ENCODE measurements at regions not wholly inside any gene's neighbourhood (a gene's known extent, or its start where the extent isn't known, plus 50 kb on each side); places are given as distances from the start of the nearest gene placed in this dataset.

- Mint-ChIP-seq H3K4me1 (no peaks in the 10 kb centered on the region), H3K27me3 (peaks cover 3% of the 10 kb centered on the region), H3K27ac (no peak overlapping the region), H3K36me3 (no peaks in the 10 kb centered on the region), H3K9me3 (no peaks in the 10 kb centered on the region), H3K4me3 (no peak overlapping the region)
- DNase-seq = no peak
These were observed 61.6 kb upstream of the SPTLC1 start for GRCh38 chr9:92176800-92177185.

DNA sequence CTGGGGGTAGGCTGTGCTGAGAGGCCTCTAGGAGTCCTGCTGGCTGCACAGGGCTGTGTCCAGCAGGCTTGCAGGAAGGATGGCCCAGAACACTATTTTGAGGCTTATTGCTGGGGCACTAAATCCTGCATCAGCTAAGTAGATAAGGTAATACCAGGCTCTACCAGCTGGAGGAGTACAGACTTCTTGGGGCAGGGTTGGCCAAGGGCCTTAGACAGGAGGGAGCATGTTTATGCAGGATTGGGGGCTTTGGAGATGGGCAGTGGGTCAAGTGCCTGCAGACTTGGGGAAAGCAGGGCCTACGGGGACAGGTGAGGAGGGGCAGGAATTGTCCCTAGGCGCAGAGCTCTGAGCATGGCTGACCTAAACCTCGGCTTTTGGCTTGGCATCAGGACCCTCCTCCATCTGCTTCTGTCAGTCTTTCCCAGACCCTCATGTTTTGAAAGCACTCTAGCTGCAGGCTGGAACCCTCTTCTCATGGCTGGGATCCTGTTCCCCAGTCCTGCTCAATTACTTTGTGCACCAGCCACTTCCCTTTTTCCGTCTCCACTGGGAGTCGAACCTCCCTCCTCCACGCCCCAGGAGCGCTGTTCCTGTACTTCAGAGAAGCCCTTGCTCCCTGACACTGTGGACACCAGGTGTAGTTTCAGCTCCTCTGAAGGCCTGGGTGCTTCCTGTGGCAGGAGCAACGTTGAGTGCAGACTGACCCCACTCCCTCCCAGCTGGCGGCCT, 61.0 kb upstream of the SPTLC1 start:
- no peak overlapping the region for H3K27ac Mint-ChIP-seq
- H3K36me3 Mint-ChIP-seq = no peaks in the 10 kb centered on the region
- no peak overlapping the region for H3K4me3 Mint-ChIP-seq
- H3K9me3 Mint-ChIP-seq = no peaks in the 10 kb centered on the region
- H3K27me3 Mint-ChIP-seq = peaks cover 3% of the 10 kb centered on the region
- no peak for DNase-seq
- H3K4me1 Mint-ChIP-seq = no peaks in the 10 kb centered on the region

DNA sequence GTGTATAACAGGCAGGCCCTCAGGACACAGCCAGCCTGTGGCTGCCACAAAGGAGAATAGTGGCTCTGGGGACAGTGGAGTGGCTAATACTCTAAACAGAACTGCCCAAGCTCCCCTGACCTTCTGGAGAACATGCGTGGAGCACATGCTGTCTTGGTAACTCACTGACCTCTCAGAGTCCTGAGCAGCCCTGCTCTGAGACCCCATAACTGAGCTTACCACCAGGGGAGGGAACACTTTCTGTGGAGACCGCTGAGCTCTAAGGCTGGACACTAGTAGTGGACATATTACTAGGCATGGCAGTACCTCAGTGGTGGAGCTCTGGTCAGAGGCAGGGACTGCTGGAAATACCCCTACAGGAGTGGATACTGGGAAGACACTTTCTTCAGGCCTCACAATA, 60.2 kb upstream of the SPTLC1 start:
- peaks cover 3% of the 10 kb centered on the region for H3K27me3 Mint-ChIP-seq
- no peaks in the 10 kb centered on the region for H3K9me3 Mint-ChIP-seq
- no peaks in the 10 kb centered on the region for H3K4me1 Mint-ChIP-seq
- no peak for DNase-seq
- no peak overlapping the region for H3K4me3 Mint-ChIP-seq
- H3K36me3 Mint-ChIP-seq = no peaks in the 10 kb centered on the region
- no peak overlapping the region for H3K27ac Mint-ChIP-seq

DNA sequence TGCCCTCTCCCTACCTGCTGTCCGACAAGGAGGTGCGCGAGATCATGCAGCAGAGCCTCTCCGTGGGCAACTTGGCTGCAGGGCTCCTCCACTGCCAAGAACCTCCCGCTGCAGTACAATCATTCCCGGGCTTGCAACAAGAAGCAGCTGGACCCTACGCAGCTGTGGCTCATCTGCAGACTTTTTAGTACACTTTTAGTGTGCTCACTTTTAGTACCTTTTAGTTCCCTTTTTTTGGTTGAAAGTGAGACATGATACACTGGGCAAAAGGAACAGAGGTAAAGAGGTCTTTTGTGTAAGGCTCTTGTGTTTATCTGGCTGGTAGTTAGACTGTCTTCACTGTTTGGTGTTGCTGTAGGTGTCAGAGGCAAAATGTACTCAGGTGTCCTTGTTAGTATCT, 58.1 kb upstream of the SPTLC1 start:
- Mint-ChIP-seq H3K27ac (no peak overlapping the region), H3K36me3 (no peaks in the 10 kb centered on the region), H3K4me1 (no peaks in the 10 kb centered on the region), H3K9me3 (no peaks in the 10 kb centered on the region), H3K27me3 (peaks cover 3% of the 10 kb centered on the region), H3K4me3 (no peak overlapping the region)
- no peak for DNase-seq

- H3K4me1 Mint-ChIP-seq = no peaks in the 10 kb centered on the region
- no peak overlapping the region for H3K27ac Mint-ChIP-seq
- H3K36me3 Mint-ChIP-seq = no peaks in the 10 kb centered on the region
- no peaks in the 10 kb centered on the region for H3K9me3 Mint-ChIP-seq
- no peak overlapping the region for H3K4me3 Mint-ChIP-seq
- no peak for DNase-seq
- H3K27me3 Mint-ChIP-seq = peaks cover 9% of the 10 kb centered on the region
These were observed 56.6 kb upstream of the SPTLC1 start for GRCh38 chr9:92171822-92172221.

- no peaks in the 10 kb centered on the region for H3K36me3 Mint-ChIP-seq
- peaks cover 12% of the 10 kb centered on the region for H3K27me3 Mint-ChIP-seq
- no peaks in the 10 kb centered on the region for H3K4me1 Mint-ChIP-seq
- no peak overlapping the region for H3K27ac Mint-ChIP-seq
- no peak for DNase-seq
- H3K9me3 Mint-ChIP-seq = no peaks in the 10 kb centered on the region
- no peak overlapping the region for H3K4me3 Mint-ChIP-seq
These were observed 56.1 kb upstream of the SPTLC1 start for GRCh38 chr9:92171281-92171680.

GRCh38 chr9:92170848-92171247, 55.6 kb upstream of the SPTLC1 start:
- peaks cover 12% of the 10 kb centered on the region for H3K27me3 Mint-ChIP-seq
- no peak for DNase-seq
- no peaks in the 10 kb centered on the region for H3K36me3 Mint-ChIP-seq
- no peaks in the 10 kb centered on the region for H3K4me1 Mint-ChIP-seq
- no peaks in the 10 kb centered on the region for H3K9me3 Mint-ChIP-seq
- no peak overlapping the region for H3K4me3 Mint-ChIP-seq
- no peak overlapping the region for H3K27ac Mint-ChIP-seq

GRCh38 chr9:92165484-92165883, 50.3 kb upstream of the SPTLC1 start:
- DNase-seq = no peak
- peaks cover 13% of the 10 kb centered on the region for H3K9me3 Mint-ChIP-seq
- H3K27me3 Mint-ChIP-seq = peaks cover 14% of the 10 kb centered on the region
- H3K4me1 Mint-ChIP-seq = no peaks in the 10 kb centered on the region
- H3K4me3 Mint-ChIP-seq = no peak overlapping the region
- no peaks in the 10 kb centered on the region for H3K36me3 Mint-ChIP-seq
- no peak overlapping the region for H3K27ac Mint-ChIP-seq

Data from activated naive CD8-positive, alpha-beta T cell treated with anti-CD3 and anti-CD28 coated beads for 36 hours (primary cell).